H9 (cell line): ENCODE measurements at regions not wholly inside any gene's neighbourhood (a gene's known extent, or its start where the extent isn't known, plus 50 kb on each side); places are given as distances from the start of the nearest gene placed in this dataset.

Source experiments
- DNase-seq: peaks from one replicate; pipeline ENCODE4 v3.0.0-alpha.2; 2017
- H2AFZ ChIP-seq: one replicate; pipeline ENCODE4 v1.6.1; 2013; ENCODE audit warnings: mild to moderate bottlenecking, low read length, control low read depth, moderate library complexity
- H2AK5ac ChIP-seq: 2 replicates; pipeline ENCODE4 v1.6.1; 2013; ENCODE audit warnings: low read length, control low read depth, mixed read lengths; ENCODE audit not compliant: insufficient read length
- H2BK120ac ChIP-seq: one replicate; pipeline ENCODE4 v1.6.1; 2013; ENCODE audit warnings: low read depth, mild to moderate bottlenecking, low read length, control low read depth, inconsistent platforms; ENCODE audit not compliant: poor library complexity, severe bottlenecking
- H2BK12ac ChIP-seq: 2 replicates; pipeline ENCODE4 v1.6.1; 2013; ENCODE audit warnings: low read length, control low read depth, mixed read lengths, low read depth; ENCODE audit not compliant: insufficient read length
- H2BK15ac ChIP-seq: 2 replicates; pipeline ENCODE4 v1.6.1; 2013; ENCODE audit warnings: low read depth, low read length, control low read depth
- H2BK20ac ChIP-seq: one replicate; pipeline ENCODE4 v1.6.1; 2013; ENCODE audit warnings: low read depth, mild to moderate bottlenecking, low read length, control low read depth, inconsistent platforms; ENCODE audit not compliant: poor library complexity, severe bottlenecking
- H2BK5ac ChIP-seq: 2 replicates; pipeline ENCODE4 v1.6.1; 2013; ENCODE audit warnings: low read length, control low read depth, mixed read lengths; ENCODE audit not compliant: insufficient read length
- H3K14ac ChIP-seq: 2 replicates; pipeline ENCODE4 v1.6.1; 2013; ENCODE audit warnings: low read length, control low read depth; ENCODE audit not compliant: insufficient read depth
- H3K18ac ChIP-seq: 2 replicates; pipeline ENCODE4 v1.6.1; 2013; ENCODE audit warnings: low read depth, mild to moderate bottlenecking, mixed read lengths, low read length, control low read depth; ENCODE audit not compliant: insufficient read length
- H3K23ac ChIP-seq: 2 replicates; pipeline ENCODE4 v1.6.1; 2013; ENCODE audit warnings: low read length, control low read depth, mixed read lengths, low read depth; ENCODE audit not compliant: insufficient read length
- H3K23me2 ChIP-seq: 2 replicates; pipeline ENCODE4 v1.6.1; 2013; ENCODE audit warnings: low read depth, mild to moderate bottlenecking, mixed read lengths, low read length, control low read depth; ENCODE audit not compliant: insufficient read length, poor library complexity, severe bottlenecking
- H3K27ac ChIP-seq: 2 replicates; pipeline ENCODE4 v1.5.1; 2013; ENCODE audit warnings: low read length, control low read depth, mixed read lengths, low read depth; ENCODE audit not compliant: insufficient read length
- H3K27me3 ChIP-seq: 2 replicates; pipeline ENCODE4 v1.6.1; 2013; ENCODE audit warnings: low read length, control low read depth, inconsistent platforms; ENCODE audit not compliant: insufficient read depth
- H3K4ac ChIP-seq: 2 replicates; pipeline ENCODE4 v1.6.1; 2013; ENCODE audit warnings: low read depth, mild to moderate bottlenecking, control low read depth, inconsistent platforms, low read length, moderate library complexity
- H3K4me1 ChIP-seq: 2 replicates; pipeline ENCODE4 v1.6.1; 2013; ENCODE audit warnings: low read length, control low read depth, inconsistent platforms; ENCODE audit not compliant: insufficient read depth
- H3K4me2 ChIP-seq: 2 replicates; pipeline ENCODE4 v1.6.1; 2013; ENCODE audit warnings: low read length, control low read depth, mixed read lengths; ENCODE audit not compliant: insufficient read length, insufficient read depth
- H3K56ac ChIP-seq: 2 replicates; pipeline ENCODE4 v1.6.1; 2013; ENCODE audit warnings: low read depth, mild to moderate bottlenecking, mixed read lengths, low read length, control low read depth; ENCODE audit not compliant: insufficient read length
- H3K79me1 ChIP-seq: 2 replicates; pipeline ENCODE4 v1.6.1; 2013; ENCODE audit warnings: low read depth, mild to moderate bottlenecking, moderate library complexity, low read length, control low read depth, inconsistent platforms; ENCODE audit not compliant: insufficient read depth, poor library complexity, severe bottlenecking
- H3K79me2 ChIP-seq: 2 replicates; pipeline ENCODE4 v1.6.1; 2013; ENCODE audit warnings: low read length, control low read depth, inconsistent platforms; ENCODE audit not compliant: insufficient read depth
- H3K9ac ChIP-seq: 2 replicates; pipeline ENCODE4 v1.6.1; 2013; ENCODE audit warnings: low read length, control low read depth, mixed read lengths; ENCODE audit not compliant: insufficient read length; ENCODE audit errors: extremely low read depth
- H3K9me3 ChIP-seq: one replicate; pipeline ENCODE4 v1.6.1; 2013; ENCODE audit warnings: low read depth, low read length, inconsistent platforms; ENCODE audit not compliant: control insufficient read depth
- H3T11ph ChIP-seq: one replicate; pipeline ENCODE4 v1.6.1; 2013; ENCODE audit warnings: mild to moderate bottlenecking, low read length, control low read depth, inconsistent platforms
- H4K20me1 ChIP-seq: one replicate; pipeline ENCODE4 v1.6.1; 2013; ENCODE audit not compliant: control insufficient read depth, insufficient read length, insufficient read depth
- H4K5ac ChIP-seq: 2 replicates; pipeline ENCODE4 v1.6.1; 2013; ENCODE audit warnings: low read depth, mild to moderate bottlenecking, mixed read lengths, low read length, control low read depth; ENCODE audit not compliant: insufficient read length
- H4K8ac ChIP-seq: replicated peaks from 2 replicates; pipeline ENCODE4 v1.6.1; 2013; ENCODE audit warnings: low read length, control low read depth, mixed read lengths, low read depth; ENCODE audit not compliant: insufficient read length
- H4K91ac ChIP-seq: 2 replicates; pipeline ENCODE4 v1.6.1; 2013; ENCODE audit warnings: low read depth, mild to moderate bottlenecking, moderate library complexity, mixed read lengths, low read length, control low read depth; ENCODE audit not compliant: insufficient read length
- H3K27ac Mint-ChIP-seq, 3 experiments: 2 replicates in 2 of 3; 3 replicates in 1 of 3; pipeline ENCODE4 v1.8.0; 2020 to 2021; ENCODE audit warnings: mixed read lengths in 3 of 3, mild to moderate bottlenecking in 1 of 3, moderate library complexity in 1 of 3
- H3K27me3 Mint-ChIP-seq: 2 replicates; pipeline ENCODE4 v1.8.0; 2021; ENCODE audit warnings: low read depth, mild to moderate bottlenecking, moderate library complexity, mixed read lengths
- H3K36me3 Mint-ChIP-seq, 3 experiments: 2 replicates in 2 of 3; 3 replicates in 1 of 3; pipeline ENCODE4 v1.8.0; 2020 to 2021; ENCODE audit warnings: low read depth in 3 of 3, mixed read lengths in 3 of 3; ENCODE audit not compliant: insufficient read depth in 1 of 3
- H3K4me1 Mint-ChIP-seq, 2 experiments: 2 replicates each; pipeline ENCODE4 v1.8.0; 2020; ENCODE audit warnings: mixed read lengths in 2 of 2
- H3K4me3 Mint-ChIP-seq, 2 experiments: 2 replicates in 1 of 2; 3 replicates in 1 of 2; pipeline ENCODE4 v1.8.0; 2020 to 2021; ENCODE audit warnings: mild to moderate bottlenecking in 2 of 2, mixed read lengths in 2 of 2, moderate library complexity in 1 of 2
- H3K9me3 Mint-ChIP-seq, 2 experiments: 2 replicates in 1 of 2; 3 replicates in 1 of 2; pipeline ENCODE4 v1.8.0; 2020; ENCODE audit warnings: mild to moderate bottlenecking in 2 of 2, mixed read lengths in 2 of 2, moderate library complexity in 1 of 2
- CTCF ChIP-seq: fragments of 200-600 bp; sonication (generic); conservative IDR thresholded peaks from 3 replicates; pipeline ENCODE4 v1.8.0; 2021; ENCODE audit warnings: antibody characterized with exemption, mild to moderate bottlenecking
- WGBS: extraction: QIAGEN DNeasy Blood & Tissue Kit; methylation state at CpG from one replicate; pipeline ENCODE4 v1.1.7; 2013; ENCODE audit warnings: missing lambda C conversion rate, low lambda C conversion rate, mixed read lengths; ENCODE audit not compliant: insufficient read length; ENCODE audit errors: extremely low coverage; 5-methylcytosine and 5-hydroxymethylcytosine counted together

GRCh38 chr18:78660311-78660710 is 319.3 kb upstream of the SALL3 start:
- no CpG with 5 or more reads among the region's 10 CpGs for WGBS
- DNase-seq: no peak
- Histone ChIP-seq H2AK5ac (no peak overlapping the region), H3K23me2 (no peaks in the 10 kb centered on the region), H3K79me1 (no peaks in the 10 kb centered on the region), H3T11ph (no peak overlapping the region), H3K4me1 (no peaks in the 10 kb centered on the region), H3K56ac (no peak overlapping the region), H4K5ac (no peak overlapping the region), H3K14ac (no peak overlapping the region), H4K8ac (no peak overlapping the region), H3K27me3 (no peaks in the 10 kb centered on the region), H3K4me2 (no peak overlapping the region), H4K91ac (no peak overlapping the region), H2BK5ac (no peak overlapping the region), H2AFZ (no peak overlapping the region), H3K4ac (no peak overlapping the region), H3K18ac (no peak overlapping the region), H3K23ac (no peak overlapping the region), H3K79me2 (no peaks in the 10 kb centered on the region), H2BK12ac (no peak overlapping the region), H2BK120ac (no peak overlapping the region), H2BK20ac (no peak overlapping the region), H3K9me3 (peaks cover 10% of the 10 kb centered on the region), H2BK15ac (no peak overlapping the region), H3K9ac (no peak overlapping the region), H3K27ac (no peak overlapping the region), H4K20me1 (no peaks in the 10 kb centered on the region)
- no peak for TF ChIP-seq CTCF
- H3K27ac Mint-ChIP-seq: no peak overlapping the region
- peaks cover 18% of the 10 kb centered on the region for H3K27me3 Mint-ChIP-seq
- peaks cover 18% of the 10 kb centered on the region in 2 experiments for H3K9me3 Mint-ChIP-seq
- H3K36me3 Mint-ChIP-seq: peaks cover 5 to 15% (median 7%) of the 10 kb centered on the region in 3 experiments
- H3K4me1 Mint-ChIP-seq: no peaks in the 10 kb centered on the region
- H3K4me3 Mint-ChIP-seq: no peak overlapping the region
